CD14-positive monocyte (primary cell): ENCODE measurements at regions not wholly inside any gene's neighbourhood (a gene's known extent, or its start where the extent isn't known, plus 50 kb on each side); places are given as distances from the start of the nearest gene placed in this dataset.

Experiments used
- DNase-seq, 3 donors: peaks; one replicate each; pipeline ENCODE4 v3.0.0-alpha.2; 2011 to 2022
- H2AFZ ChIP-seq: 2 replicates; pipeline ENCODE4 v1.6.0; 2012; ENCODE audit warnings: mild to moderate bottlenecking, low read depth, low read length, inconsistent platforms; ENCODE audit not compliant: insufficient read depth, poor library complexity, severe bottlenecking
- H3K27ac ChIP-seq, 2 donors: 1 replicate in 1 of 2; 2 replicates in 1 of 2; pipeline ENCODE4 v1.5.1; 2012 to 2013; ENCODE audit warnings: low read length in 2 of 2, control low read depth in 1 of 2, inconsistent platforms in 1 of 2, low read depth in 1 of 2, mild to moderate bottlenecking in 1 of 2
- H3K27me3 ChIP-seq, 2 donors: one replicate each; pipeline versions ENCODE4 v1.6.0 to v1.6.1; 2011 to 2013; ENCODE audit warnings: low read length in 2 of 2; ENCODE audit not compliant: control insufficient read depth in 2 of 2, insufficient read depth in 2 of 2
- H3K36me3 ChIP-seq, 2 donors: replicated peaks in 1 of 2; 1 replicate in 1 of 2; 2 replicates in 1 of 2; pipeline versions ENCODE4 v1.5.1 to v1.6.1; 2012 to 2013; ENCODE audit warnings: low read length in 2 of 2, control low read depth in 1 of 2, inconsistent platforms in 1 of 2, mild to moderate bottlenecking in 1 of 2; ENCODE audit not compliant: insufficient read depth in 2 of 2, control insufficient read depth in 1 of 2
- H3K4me1 ChIP-seq, 2 donors: 1 replicate in 1 of 2; 2 replicates in 1 of 2; pipeline versions ENCODE4 v1.5.1 to v1.6.1; 2012 to 2013; ENCODE audit warnings: low read length in 2 of 2, control low read depth in 1 of 2, inconsistent platforms in 1 of 2, mild to moderate bottlenecking in 1 of 2, moderate library complexity in 1 of 2; ENCODE audit not compliant: insufficient read depth in 2 of 2, control insufficient read depth in 1 of 2
- H3K4me2 ChIP-seq: replicated peaks from 2 replicates; pipeline ENCODE3; 2012; ENCODE audit warnings: low read length, moderate library complexity, mild to moderate bottlenecking; ENCODE audit not compliant: poor library complexity, severe bottlenecking; ENCODE audit errors: extremely low read depth
- H3K4me3 ChIP-seq, 3 experiments: fragments of 200-600 bp in 1 of 3; sonication (generic) in 1 of 3; replicated peaks in 1 of 3; 1 replicate in 2 of 3; 2 replicates in 1 of 3; pipeline ENCODE4 v1.5.1; 2011 to 2013; ENCODE audit warnings: low read length in 3 of 3, mild to moderate bottlenecking in 3 of 3, control low read depth in 2 of 3, low read depth in 2 of 3, inconsistent platforms in 1 of 3, moderate library complexity in 1 of 3
- H3K79me2 ChIP-seq: 2 replicates; pipeline ENCODE4 v1.6.0; 2012; ENCODE audit warnings: mild to moderate bottlenecking, control low read depth, inconsistent platforms, low read length, moderate library complexity; ENCODE audit not compliant: insufficient read depth
- H3K9ac ChIP-seq: 2 replicates; pipeline ENCODE4 v1.6.0; 2017; ENCODE audit warnings: low read length, mild to moderate bottlenecking; ENCODE audit not compliant: insufficient read depth, poor library complexity, severe bottlenecking
- H3K9me3 ChIP-seq, 2 donors: replicated peaks in 1 of 2; 1 replicate in 1 of 2; 2 replicates in 1 of 2; pipeline versions ENCODE4 v1.5.1 to v1.6.1; 2012 to 2013; ENCODE audit warnings: low read length in 2 of 2, control low read depth in 1 of 2; ENCODE audit not compliant: control insufficient read depth in 1 of 2, insufficient read depth in 1 of 2
- H4K20me1 ChIP-seq: 2 replicates; pipeline ENCODE4 v1.6.0; 2012; ENCODE audit warnings: mild to moderate bottlenecking, low read length, control low read depth, moderate library complexity; ENCODE audit not compliant: insufficient read depth
- H3K27ac Mint-ChIP-seq, 7 donors: one replicate each; pipeline ENCODE4 v1.8.0; 2020; ENCODE audit warnings: mild to moderate bottlenecking in 7 of 7, mixed read lengths in 7 of 7, moderate library complexity in 6 of 7, inconsistent platforms in 2 of 7
- H3K27me3 Mint-ChIP-seq, 3 donors: one replicate each; pipeline ENCODE4 v1.8.0; 2021 to 2022; ENCODE audit warnings: low read depth in 3 of 3, mild to moderate bottlenecking in 3 of 3, mixed read lengths in 3 of 3, moderate library complexity in 3 of 3, inconsistent platforms in 1 of 3
- H3K36me3 Mint-ChIP-seq, 2 donors: one replicate each; pipeline ENCODE4 v1.8.0; 2020; ENCODE audit warnings: mixed read lengths in 2 of 2, inconsistent platforms in 1 of 2, mild to moderate bottlenecking in 1 of 2
- H3K4me1 Mint-ChIP-seq: one replicate; pipeline ENCODE4 v1.8.0; 2020; ENCODE audit warnings: mild to moderate bottlenecking, mixed read lengths
- H3K4me3 Mint-ChIP-seq, 2 donors: one replicate each; pipeline ENCODE4 v1.8.0; 2020; ENCODE audit warnings: mild to moderate bottlenecking in 2 of 2, mixed read lengths in 2 of 2, moderate library complexity in 1 of 2
- H3K9me3 Mint-ChIP-seq, 7 donors: one replicate each; pipeline ENCODE4 v1.8.0; 2020 to 2022; ENCODE audit warnings: mixed read lengths in 7 of 7, mild to moderate bottlenecking in 6 of 7, moderate library complexity in 6 of 7, inconsistent platforms in 2 of 7
- CTCF ChIP-seq: fragments of 200-600 bp; IDR thresholded peaks from one replicate; pipeline ENCODE4 v1.8.0; 2022; ENCODE audit warnings: antibody characterized with exemption, mild to moderate bottlenecking
- WGBS: methylation state at CpG from one replicate; pipeline ENCODE4 v1.1.5; 2013; ENCODE audit warnings: missing lambda C conversion rate; ENCODE audit not compliant: insufficient coverage; 5-methylcytosine and 5-hydroxymethylcytosine counted together
- intact Hi-C, 2 donors: fragments of 100-400 bp; cut with micrococcal nuclease; formaldehyde crosslinking; loops; one replicate each; pipeline versions ENCODE4 v1.15.0 to v1.15.1; 2023

GRCh38 chr12:103020839-103021238 is 63.4 kb downstream of the ASCL1 start:
- peaks cover 0 to 6% (median 0%) of the 10 kb centered on the region in 7 donors for H3K9me3 Mint-ChIP-seq
- no peaks in the 10 kb centered on the region for H3K79me2 ChIP-seq
- intact Hi-C loops = no loop called here
- H3K4me1 Mint-ChIP-seq = no peaks in the 10 kb centered on the region
- H3K27me3 ChIP-seq = no peaks in the 10 kb centered on the region
- H4K20me1 ChIP-seq = no peaks in the 10 kb centered on the region
- H3K36me3 ChIP-seq = no peaks in the 10 kb centered on the region
- no peak overlapping the region for H3K4me2 ChIP-seq
- no peaks in the 10 kb centered on the region for H3K4me1 ChIP-seq
- H2AFZ ChIP-seq = no peak overlapping the region
- no peak overlapping the region for H3K27ac ChIP-seq
- no CpG with 5 or more reads among the region's 1 CpG for WGBS
- H3K9me3 ChIP-seq = no peaks in the 10 kb centered on the region
- no peaks in the 10 kb centered on the region for H3K36me3 Mint-ChIP-seq
- H3K9ac ChIP-seq = no peak overlapping the region
- H3K4me3 ChIP-seq = no peak overlapping the region
- TF ChIP-seq CTCF = no peak
- H3K27me3 Mint-ChIP-seq = peaks cover 0 to 2% (median 0%) of the 10 kb centered on the region in 3 donors
- H3K27ac Mint-ChIP-seq = no peak overlapping the region
- H3K4me3 Mint-ChIP-seq = no peak overlapping the region
- DNase-seq = no peak

- TF ChIP-seq CTCF = no peak
- peaks cover 0 to 2% (median 0%) of the 10 kb centered on the region in 3 donors for H3K27me3 Mint-ChIP-seq
- Histone ChIP-seq H4K20me1 (no peaks in the 10 kb centered on the region), H3K9me3 (no peaks in the 10 kb centered on the region), H3K36me3 (no peaks in the 10 kb centered on the region), H3K27ac (no peak overlapping the region), H3K4me3 (no peak overlapping the region), H2AFZ (no peak overlapping the region), H3K79me2 (no peaks in the 10 kb centered on the region), H3K27me3 (no peaks in the 10 kb centered on the region), H3K4me2 (no peak overlapping the region), H3K9ac (no peak overlapping the region), H3K4me1 (no peaks in the 10 kb centered on the region)
- no peak for DNase-seq
- no peaks in the 10 kb centered on the region for H3K4me1 Mint-ChIP-seq
- intact Hi-C loops = no loop called here
- no CpG with 5 or more reads among the region's 3 CpGs for WGBS
- H3K36me3 Mint-ChIP-seq = no peaks in the 10 kb centered on the region
- H3K4me3 Mint-ChIP-seq = no peak overlapping the region
- H3K27ac Mint-ChIP-seq = no peak overlapping the region
- H3K9me3 Mint-ChIP-seq = peaks cover 0 to 6% (median 0%) of the 10 kb centered on the region in 7 donors
Observed at GRCh38 chr12:103021538-103022218, 64.2 kb downstream of the ASCL1 start.
